Esophagus muscularis mucosa (tissue), 4 donors: ENCODE measurements at regions not wholly inside any gene's neighbourhood (a gene's known extent, or its start where the extent isn't known, plus 50 kb on each side); places are given as distances from the start of the nearest gene placed in this dataset.
"Not testable (repeated sequence)": the region's sequence is repeated elsewhere in the genome, so short reads cannot be mapped to it uniquely, and the experiment has no call there.

Source experiments
- DNase-seq: peaks from one replicate; pipeline ENCODE4 v3.0.0-alpha.2; 2017; ENCODE audit errors: extremely low spot score
- H3K27ac ChIP-seq, 4 donors: fragments of 200-600 bp; sonication (generic); replicated peaks in 1 of 4; 1 replicate in 3 of 4; 2 replicates in 1 of 4; pipeline ENCODE4 v1.5.1; 2016 to 2019; ENCODE audit warnings: mild to moderate bottlenecking in 1 of 4
- H3K27me3 ChIP-seq, 4 donors: fragments of 200-600 bp; sonication (generic); one replicate each; pipeline versions ENCODE4 v1.5.1 to v1.6.0; 2016 to 2019
- H3K36me3 ChIP-seq, 4 donors: fragments of 200-600 bp; sonication (generic); one replicate each; pipeline ENCODE4 v1.5.1; 2016 to 2019
- H3K4me1 ChIP-seq, 4 donors: fragments of 200-600 bp; sonication (generic); one replicate each; pipeline ENCODE4 v1.5.1; 2016 to 2019
- H3K4me3 ChIP-seq, 4 donors: fragments of 200-600 bp; sonication (generic); 1 replicate in 2 of 4; 2 replicates in 2 of 4; pipeline ENCODE4 v1.5.1; 2016 to 2019; ENCODE audit warnings: mild to moderate bottlenecking in 4 of 4, moderate library complexity in 1 of 4
- H3K9me3 ChIP-seq, 4 donors: fragments of 200-600 bp; sonication (generic); 1 replicate in 3 of 4; 2 replicates in 1 of 4; pipeline ENCODE4 v1.5.1; 2016 to 2019
- CTCF ChIP-seq, 3 experiments: fragments of 200-600 bp in 2 of 3; fragments of 450-650 bp in 1 of 3; sonication (generic) in 2 of 3; IDR thresholded peaks; one replicate each; pipeline ENCODE4 v1.5.1; 2017 to 2019; ENCODE audit warnings: antibody characterized with exemption in 3 of 3, mild to moderate bottlenecking in 2 of 3, moderate library complexity in 1 of 3
- EP300 ChIP-seq: sonication (generic); formaldehyde crosslinking; IDR thresholded peaks from one replicate; pipeline ENCODE4 v1.6.1; 2017; ENCODE audit warnings: antibody characterized with exemption
- POLR2A ChIP-seq: fragments of 450-650 bp; IDR thresholded peaks from one replicate; pipeline ENCODE4 v1.6.1; 2017; ENCODE audit warnings: antibody characterized with exemption, moderate library complexity, mild to moderate bottlenecking, low read depth
- POLR2AphosphoS5 ChIP-seq, 2 donors: sonication (generic); formaldehyde crosslinking; IDR thresholded peaks; one replicate each; pipeline ENCODE4 v1.6.1; 2017; ENCODE audit warnings: antibody characterized with exemption in 2 of 2
- WGBS: methylation state at CpG from one replicate; pipeline ENCODE4 v1.1.5; 2018; 5-methylcytosine and 5-hydroxymethylcytosine counted together
- intact Hi-C: fragments of 100-400 bp; cut with DNase I; formaldehyde crosslinking; loops from one replicate; pipeline ENCODE4 v1.15.1; 2023

GRCh38 chr2:84300696-84301029 is 158.4 kb downstream of the SUCLG1 start:
- no peak for DNase-seq
- no peaks in the 10 kb centered on the region for H3K27me3 ChIP-seq
- 77% methylated on average over 4 of the region's 4 CpGs for WGBS
- TF ChIP-seq EP300: no peak
- no peak for TF ChIP-seq CTCF (IDR thresholded peaks at IDR 0.05)
- no peak for TF ChIP-seq POLR2A
- no peak for TF ChIP-seq POLR2AphosphoS5 (IDR thresholded peaks at IDR 0.05)
- H3K9me3 ChIP-seq: peaks cover 0 to 2% (median 0%) of the 10 kb centered on the region in 4 donors
- intact Hi-C loops: loop anchor here (10.0 kb wide), 1 partner anchor 276 kb away; no protein-coding TSS in a partner anchor
- H3K4me3 ChIP-seq: no peak overlapping the region
- no peaks in the 10 kb centered on the region for H3K4me1 ChIP-seq
- H3K36me3 ChIP-seq: no peaks in the 10 kb centered on the region
- H3K27ac ChIP-seq: no peak overlapping the region

- H3K4me3 ChIP-seq, H3K27me3 ChIP-seq, H3K36me3 ChIP-seq, H3K4me1 ChIP-seq, H3K9me3 ChIP-seq, H3K27ac ChIP-seq, DNase-seq: not testable (repeated sequence)
- 70% methylated on average over 8 of the region's 8 CpGs for WGBS
- intact Hi-C loops: loop anchor here (10.0 kb wide), 1 partner anchor 275 kb away; no protein-coding TSS in a partner anchor
Measured at GRCh38 chr2:84300001-84300695, 158.9 kb downstream of the SUCLG1 start.

GRCh38 chr2:84299211-84299775 is 159.8 kb downstream of the SUCLG1 start:
- Histone ChIP-seq H3K4me1 (no peaks in the 10 kb centered on the region), H3K27ac (no peak overlapping the region), H3K36me3 (no peaks in the 10 kb centered on the region), H3K27me3 (no peaks in the 10 kb centered on the region), H3K9me3 (no peaks in the 10 kb centered on the region), H3K4me3 (no peak overlapping the region)
- no peak for DNase-seq
- WGBS: 66% methylated on average over 3 of the region's 3 CpGs
- no peak for TF ChIP-seq POLR2A
- no peak for TF ChIP-seq POLR2AphosphoS5 (IDR thresholded peaks at IDR 0.05)
- TF ChIP-seq CTCF (IDR thresholded peaks at IDR 0.05): no peak
- no peak for TF ChIP-seq EP300
- intact Hi-C loops: no loop called here

- H3K4me3 ChIP-seq: no peak overlapping the region
- WGBS: 83% methylated on average over 3 of the region's 3 CpGs
- no peak overlapping the region for H3K27ac ChIP-seq
- intact Hi-C loops: no loop called here
- no peaks in the 10 kb centered on the region for H3K9me3 ChIP-seq
- no peak for DNase-seq
- no peaks in the 10 kb centered on the region for H3K36me3 ChIP-seq
- no peak for TF ChIP-seq POLR2A
- TF ChIP-seq CTCF (IDR thresholded peaks at IDR 0.05): no peak
- TF ChIP-seq POLR2AphosphoS5 (IDR thresholded peaks at IDR 0.05): no peak
- TF ChIP-seq EP300: no peak
- no peaks in the 10 kb centered on the region for H3K4me1 ChIP-seq
- no peaks in the 10 kb centered on the region for H3K27me3 ChIP-seq
Measured at GRCh38 chr2:84297155-84297554, 161.9 kb downstream of the SUCLG1 start.

GRCh38 chr2:84293791-84294380 is 165.2 kb downstream of the SUCLG1 start:
- DNase-seq: no peak
- no peaks in the 10 kb centered on the region for H3K36me3 ChIP-seq
- intact Hi-C loops: no loop called here
- 74% methylated on average over 6 of the region's 6 CpGs for WGBS
- no peak overlapping the region for H3K4me3 ChIP-seq
- no peaks in the 10 kb centered on the region for H3K4me1 ChIP-seq
- H3K27ac ChIP-seq: no peak overlapping the region
- H3K9me3 ChIP-seq: no peaks in the 10 kb centered on the region
- TF ChIP-seq POLR2AphosphoS5 (IDR thresholded peaks at IDR 0.05): no peak
- TF ChIP-seq POLR2A: no peak
- no peak for TF ChIP-seq EP300
- no peak for TF ChIP-seq CTCF (IDR thresholded peaks at IDR 0.05)
- H3K27me3 ChIP-seq: no peaks in the 10 kb centered on the region
